ENCODE measurements at regions not wholly inside any gene's neighbourhood (a gene's known extent, or its start where the extent isn't known, plus 50 kb on each side); places are given as distances from the start of the nearest gene placed in this dataset.

DNA sequence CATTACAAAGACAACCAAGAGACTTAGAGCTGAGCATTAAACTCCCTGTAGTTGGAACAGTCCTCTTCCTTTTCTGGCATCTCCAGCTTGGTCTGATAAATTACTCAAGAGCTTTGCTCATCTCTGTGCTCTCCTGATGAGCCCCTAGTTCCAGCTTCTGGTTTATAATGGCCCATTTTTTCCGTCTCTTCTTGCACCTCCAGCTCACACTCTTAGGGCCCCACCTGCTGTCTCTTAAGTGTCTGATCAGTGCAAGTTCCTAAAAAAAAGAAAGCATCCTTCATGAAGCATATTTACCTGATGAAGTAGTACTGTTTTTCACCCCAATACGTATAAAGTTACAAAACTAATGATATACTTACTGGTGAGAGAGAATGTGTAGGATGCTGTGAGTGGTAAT, 822.9 kb downstream of the RNF144A start:
- TF ChIP-seq, protein P1, sequence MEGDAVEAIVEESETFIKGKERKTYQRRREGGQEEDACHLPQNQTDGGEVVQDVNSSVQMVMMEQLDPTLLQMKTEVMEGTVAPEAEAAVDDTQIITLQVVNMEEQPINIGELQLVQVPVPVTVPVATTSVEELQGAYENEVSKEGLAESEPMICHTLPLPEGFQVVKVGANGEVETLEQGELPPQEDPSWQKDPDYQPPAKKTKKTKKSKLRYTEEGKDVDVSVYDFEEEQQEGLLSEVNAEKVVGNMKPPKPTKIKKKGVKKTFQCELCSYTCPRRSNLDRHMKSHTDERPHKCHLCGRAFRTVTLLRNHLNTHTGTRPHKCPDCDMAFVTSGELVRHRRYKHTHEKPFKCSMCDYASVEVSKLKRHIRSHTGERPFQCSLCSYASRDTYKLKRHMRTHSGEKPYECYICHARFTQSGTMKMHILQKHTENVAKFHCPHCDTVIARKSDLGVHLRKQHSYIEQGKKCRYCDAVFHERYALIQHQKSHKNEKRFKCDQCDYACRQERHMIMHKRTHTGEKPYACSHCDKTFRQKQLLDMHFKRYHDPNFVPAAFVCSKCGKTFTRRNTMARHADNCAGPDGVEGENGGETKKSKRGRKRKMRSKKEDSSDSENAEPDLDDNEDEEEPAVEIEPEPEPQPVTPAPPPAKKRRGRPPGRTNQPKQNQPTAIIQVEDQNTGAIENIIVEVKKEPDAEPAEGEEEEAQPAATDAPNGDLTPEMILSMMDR (IDR thresholded peaks at IDR 0.05; ENCODE audit: low read depth, low read length, missing input control): no peak
- no peak for TF ChIP-seq NR2F2 (IDR thresholded peaks at IDR 0.05)
- TF ChIP-seq YY1 (IDR thresholded peaks at IDR 0.05): no peak
- no peak for TF ChIP-seq SP1 (IDR thresholded peaks at IDR 0.05)
- TF ChIP-seq RAD21 (IDR thresholded peaks at IDR 0.05): no peak
- TF ChIP-seq FOXA1 (IDR thresholded peaks at IDR 0.05): no peak
- TF ChIP-seq, protein P2, sequence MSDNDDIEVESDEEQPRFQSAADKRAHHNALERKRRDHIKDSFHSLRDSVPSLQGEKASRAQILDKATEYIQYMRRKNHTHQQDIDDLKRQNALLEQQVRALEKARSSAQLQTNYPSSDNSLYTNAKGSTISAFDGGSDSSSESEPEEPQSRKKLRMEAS (IDR thresholded peaks at IDR 0.05): no peak
- TF ChIP-seq RXRA (IDR thresholded peaks at IDR 0.05): no peak
- no peak for TF ChIP-seq GABPA (IDR thresholded peaks at IDR 0.05 in 1 of 2, conservative IDR thresholded peaks at IDR 0.05 in 1 of 2)
- TF ChIP-seq, protein P3, sequence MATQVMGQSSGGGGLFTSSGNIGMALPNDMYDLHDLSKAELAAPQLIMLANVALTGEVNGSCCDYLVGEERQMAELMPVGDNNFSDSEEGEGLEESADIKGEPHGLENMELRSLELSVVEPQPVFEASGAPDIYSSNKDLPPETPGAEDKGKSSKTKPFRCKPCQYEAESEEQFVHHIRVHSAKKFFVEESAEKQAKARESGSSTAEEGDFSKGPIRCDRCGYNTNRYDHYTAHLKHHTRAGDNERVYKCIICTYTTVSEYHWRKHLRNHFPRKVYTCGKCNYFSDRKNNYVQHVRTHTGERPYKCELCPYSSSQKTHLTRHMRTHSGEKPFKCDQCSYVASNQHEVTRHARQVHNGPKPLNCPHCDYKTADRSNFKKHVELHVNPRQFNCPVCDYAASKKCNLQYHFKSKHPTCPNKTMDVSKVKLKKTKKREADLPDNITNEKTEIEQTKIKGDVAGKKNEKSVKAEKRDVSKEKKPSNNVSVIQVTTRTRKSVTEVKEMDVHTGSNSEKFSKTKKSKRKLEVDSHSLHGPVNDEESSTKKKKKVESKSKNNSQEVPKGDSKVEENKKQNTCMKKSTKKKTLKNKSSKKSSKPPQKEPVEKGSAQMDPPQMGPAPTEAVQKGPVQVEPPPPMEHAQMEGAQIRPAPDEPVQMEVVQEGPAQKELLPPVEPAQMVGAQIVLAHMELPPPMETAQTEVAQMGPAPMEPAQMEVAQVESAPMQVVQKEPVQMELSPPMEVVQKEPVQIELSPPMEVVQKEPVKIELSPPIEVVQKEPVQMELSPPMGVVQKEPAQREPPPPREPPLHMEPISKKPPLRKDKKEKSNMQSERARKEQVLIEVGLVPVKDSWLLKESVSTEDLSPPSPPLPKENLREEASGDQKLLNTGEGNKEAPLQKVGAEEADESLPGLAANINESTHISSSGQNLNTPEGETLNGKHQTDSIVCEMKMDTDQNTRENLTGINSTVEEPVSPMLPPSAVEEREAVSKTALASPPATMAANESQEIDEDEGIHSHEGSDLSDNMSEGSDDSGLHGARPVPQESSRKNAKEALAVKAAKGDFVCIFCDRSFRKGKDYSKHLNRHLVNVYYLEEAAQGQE (IDR thresholded peaks at IDR 0.05): no peak
